ENCODE measurements at regions not wholly inside any gene's neighbourhood (a gene's known extent, or its start where the extent isn't known, plus 50 kb on each side); places are given as distances from the start of the nearest gene placed in this dataset.

DNA sequence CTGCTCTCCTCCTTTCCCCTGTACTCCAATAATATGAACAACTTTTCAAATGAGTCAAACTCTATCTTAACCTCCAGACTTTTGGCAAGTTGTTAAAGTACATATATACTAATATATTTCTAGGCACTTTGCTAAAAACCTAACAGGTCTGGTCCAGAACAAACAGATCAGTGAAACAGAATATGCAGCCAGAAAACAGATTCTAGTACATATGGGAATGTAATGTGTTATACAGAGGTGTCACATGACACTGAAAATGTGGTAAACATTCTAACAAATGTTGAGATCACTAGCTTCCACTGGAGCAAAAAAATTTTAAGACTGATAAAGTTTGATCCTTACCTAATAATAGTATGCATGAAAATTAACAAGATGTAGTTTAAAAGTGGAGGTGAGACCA, 136.9 kb downstream of the OR2K2 start:
- no peak overlapping the region for H3K27ac ChIP-seq (ENCODE audit: insufficient read depth, low read depth, low read length)
- no peaks in the 10 kb centered on the region for H3K9me3 ChIP-seq (replicated peaks; ENCODE audit: control insufficient read depth, insufficient read depth, low read length)
- H3K9ac ChIP-seq (replicated peaks; ENCODE audit: extremely low read depth, insufficient read depth, low read length) = no peak overlapping the region
- H4K20me1 ChIP-seq (replicated peaks; ENCODE audit: control insufficient read depth, extremely low read depth, insufficient read depth, low read length) = no peaks in the 10 kb centered on the region
- H3K27me3 ChIP-seq (ENCODE audit: control insufficient read depth in 2 of 2, insufficient read depth in 2 of 2, low read length in 2 of 2) = peaks cover 0 to 3% of the 10 kb centered on the region in 2 experiments
- no peaks in the 10 kb centered on the region for H3K9me1 ChIP-seq (replicated peaks; ENCODE audit: control insufficient read depth, extremely low read depth, insufficient read depth, low read length)
- dilution Hi-C loops (cut with MboI; ENCODE audit: extremely low pct_ligation_motif_present, low sequenced_read_pairs) = no loop called here
- CTCF ChIA-PET = no interaction called here
- no peak overlapping the region for H3K4me2 ChIP-seq (ENCODE audit: insufficient read depth, low read length)
- H3K79me2 ChIP-seq (ENCODE audit: control insufficient read depth, insufficient read depth, low read length) = no peaks in the 10 kb centered on the region
- BruUV-seq (replicated peaks) = no TSS peak
- TF ChIP-seq MYC (IDR thresholded peaks at IDR 0.05; ENCODE audit: low read depth, low read length) (no peak), EZH2 (IDR thresholded peaks at IDR 0.05; ENCODE audit: borderline replicate concordance, low read depth, low read length, severe bottlenecking) (no peak), GATA2 (IDR thresholded peaks at IDR 0.05; ENCODE audit: insufficient read depth, insufficient read length, low read depth, low read length) (no peak), JUN (IDR thresholded peaks at IDR 0.05; ENCODE audit: borderline replicate concordance, insufficient read depth, insufficient read length, low read depth) (no peak), POLR2AphosphoS5 (IDR thresholded peaks at IDR 0.05; ENCODE audit: insufficient read depth, low read depth, low read length) (no peak), FOS (IDR thresholded peaks at IDR 0.05; ENCODE audit: borderline replicate concordance, insufficient read depth, low read length) (no peak), MAX (IDR thresholded peaks at IDR 0.05; ENCODE audit: insufficient read depth, insufficient read length) (no peak), POLR2A (IDR thresholded peaks at IDR 0.05; ENCODE audit: low read depth, low read length) (no peak)
- TF ChIP-seq, protein P1, sequence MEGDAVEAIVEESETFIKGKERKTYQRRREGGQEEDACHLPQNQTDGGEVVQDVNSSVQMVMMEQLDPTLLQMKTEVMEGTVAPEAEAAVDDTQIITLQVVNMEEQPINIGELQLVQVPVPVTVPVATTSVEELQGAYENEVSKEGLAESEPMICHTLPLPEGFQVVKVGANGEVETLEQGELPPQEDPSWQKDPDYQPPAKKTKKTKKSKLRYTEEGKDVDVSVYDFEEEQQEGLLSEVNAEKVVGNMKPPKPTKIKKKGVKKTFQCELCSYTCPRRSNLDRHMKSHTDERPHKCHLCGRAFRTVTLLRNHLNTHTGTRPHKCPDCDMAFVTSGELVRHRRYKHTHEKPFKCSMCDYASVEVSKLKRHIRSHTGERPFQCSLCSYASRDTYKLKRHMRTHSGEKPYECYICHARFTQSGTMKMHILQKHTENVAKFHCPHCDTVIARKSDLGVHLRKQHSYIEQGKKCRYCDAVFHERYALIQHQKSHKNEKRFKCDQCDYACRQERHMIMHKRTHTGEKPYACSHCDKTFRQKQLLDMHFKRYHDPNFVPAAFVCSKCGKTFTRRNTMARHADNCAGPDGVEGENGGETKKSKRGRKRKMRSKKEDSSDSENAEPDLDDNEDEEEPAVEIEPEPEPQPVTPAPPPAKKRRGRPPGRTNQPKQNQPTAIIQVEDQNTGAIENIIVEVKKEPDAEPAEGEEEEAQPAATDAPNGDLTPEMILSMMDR (IDR thresholded peaks at IDR 0.05; ENCODE audit: extremely low read depth in 1 of 2, insufficient read depth in 1 of 2, low read depth in 1 of 2, low read length in 2 of 2) = no peak
- DNase-seq (ENCODE audit: low read depth, low spot score) (no peak), FAIRE-seq (no peak)
- POLR2A ChIA-PET = no interaction called here
- no peak overlapping the region for H3K4me3 ChIP-seq (replicated peaks in 1 of 3; ENCODE audit: insufficient read depth in 1 of 3, low read depth in 1 of 3, low read length in 3 of 3)
- H3K36me3 ChIP-seq (ENCODE audit: control insufficient read depth in 2 of 2, extremely low read depth in 1 of 2, insufficient read depth in 2 of 2, low read length in 2 of 2) = no peaks in the 10 kb centered on the region
- no peak overlapping the region for H2AFZ ChIP-seq (ENCODE audit: low read depth, low read length)
- H3K4me1 ChIP-seq (ENCODE audit: control insufficient read depth, extremely low read depth, insufficient read depth, low read length) = no peaks in the 10 kb centered on the region
- intact Hi-C loops (cut with micrococcal nuclease) = no loop called here

Data from endothelial cell of umbilical vein (primary cell).